Adrenal gland (tissue), 9 donors: ENCODE measurements at regions not wholly inside any gene's neighbourhood (a gene's known extent, or its start where the extent isn't known, plus 50 kb on each side); places are given as distances from the start of the nearest gene placed in this dataset.
A peak's percentile ranks its signal among the peaks of the same experiment; 100 is the strongest.

Experiments used
- DNase-seq, 7 donors: peaks; one replicate each; pipeline ENCODE4 v3.0.0-alpha.2; 2019 to 2020
- H3K27ac ChIP-seq, 5 donors: fragments of 200-600 bp; sonication (generic) in 4 of 5; 1 replicate in 3 of 5; 2 replicates in 2 of 5; pipeline versions ENCODE4 v1.5.1 to v1.8.0; 2016 to 2020; ENCODE audit warnings: mild to moderate bottlenecking in 1 of 5
- H3K27me3 ChIP-seq: fragments of 200-600 bp; 2 replicates; pipeline ENCODE4 v1.8.0; 2021
- H3K36me3 ChIP-seq, 2 donors: fragments of 200-600 bp; replicated peaks in 1 of 2; 1 replicate in 1 of 2; 2 replicates in 1 of 2; pipeline versions ENCODE4 v1.5.1 to v1.8.0; 2018 to 2022
- H3K4me1 ChIP-seq, 2 donors: fragments of 200-600 bp; replicated peaks in 1 of 2; 1 replicate in 1 of 2; 2 replicates in 1 of 2; pipeline versions ENCODE4 v1.5.1 to v1.8.0; 2018 to 2021
- H3K4me3 ChIP-seq, 4 donors: fragments of 200-600 bp; sonication (generic) in 3 of 4; one replicate each; pipeline ENCODE4 v1.5.1; 2016 to 2018
- H3K9me3 ChIP-seq, 3 donors: fragments of 200-600 bp; sonication (generic) in 1 of 3; replicated peaks in 1 of 3; 1 replicate in 2 of 3; 2 replicates in 1 of 3; pipeline versions ENCODE4 v1.5.1 to v1.8.0; 2016 to 2021
- CTCF ChIP-seq, 6 experiments: fragments of 450-650 bp in 4 of 6; fragments of 200-600 bp in 2 of 6; sonication (generic) in 1 of 6; IDR thresholded peaks; 1 replicate in 5 of 6; 2 replicates in 1 of 6; pipeline versions ENCODE4 v1.5.1 to v1.8.0; 2016 to 2021; ENCODE audit warnings: antibody characterized with exemption in 6 of 6, mild to moderate bottlenecking in 2 of 6, moderate library complexity in 1 of 6
- POLR2A ChIP-seq, 2 donors: fragments of 450-650 bp; IDR thresholded peaks; one replicate each; pipeline ENCODE4 v1.6.1; 2017; ENCODE audit warnings: antibody characterized with exemption in 2 of 2, mild to moderate bottlenecking in 2 of 2, moderate library complexity in 1 of 2
- WGBS, 4 donors: extraction: QIAGEN DNeasy Blood & Tissue Kit in 2 of 4; methylation state at CpG; one replicate each; pipeline versions ENCODE4 v1.1.5 to v1.1.7; 2013 to 2017; 5-methylcytosine and 5-hydroxymethylcytosine counted together
- intact Hi-C, 2 donors: fragments of 100-400 bp; cut with DNase I; formaldehyde crosslinking; loops; one replicate each; pipeline versions ENCODE4 v1.14.1 to v1.15.0; 2022 to 2023
- donor health status: healthy with polysubstance abuse.
- donor health status: Bipolar disorder and iron deficiency.
- donor health status: DM: yes; HTN: yes; CAD: no.
- donor health status: DM: no; HTN: no; CAD: no.
- donor health status: DM: no; HTN: no; CAD: no.

DNA sequence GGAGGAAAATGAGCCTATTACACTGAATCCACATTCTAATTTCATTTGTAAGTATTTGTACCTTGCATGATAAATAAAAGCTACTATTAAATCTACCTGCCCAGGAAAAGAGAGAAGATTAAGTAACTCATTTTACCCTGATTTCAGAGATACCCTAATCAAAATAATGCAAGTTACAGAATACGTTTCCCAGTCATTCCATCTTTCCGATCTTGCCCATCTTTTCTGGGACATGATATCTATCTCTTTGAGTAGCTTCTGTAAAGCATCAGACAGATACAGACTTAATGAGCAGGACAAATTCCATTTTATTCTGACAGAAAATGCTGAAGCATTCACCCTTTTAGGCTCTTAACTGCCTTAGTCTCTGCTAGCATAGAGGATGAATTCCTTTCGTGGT lies 56.6 kb downstream of the SPRY2 start:
- Histone ChIP-seq H3K4me1 (no peaks in the 10 kb centered on the region), H3K27ac (no peak overlapping the region), H3K9me3 (no peaks in the 10 kb centered on the region), H3K4me3 (no peak overlapping the region), H3K36me3 (no peaks in the 10 kb centered on the region), H3K27me3 (no peaks in the 10 kb centered on the region)
- intact Hi-C loops, result no loop called here
- WGBS, 4 donors, result 74 to 94% (median 86%) methylated on average over 3 of the region's 3 CpGs
- no peak for TF ChIP-seq CTCF (IDR thresholded peaks at IDR 0.05)
- no peak for TF ChIP-seq POLR2A (IDR thresholded peaks at IDR 0.05)
- no peak for DNase-seq

- Histone ChIP-seq H3K4me1 (peaks cover 0 to 4% of the 10 kb centered on the region in 2 donors), H3K9me3 (no peaks in the 10 kb centered on the region), H3K4me3 (no peak overlapping the region), H3K27me3 (no peaks in the 10 kb centered on the region), H3K36me3 (no peaks in the 10 kb centered on the region), H3K27ac (no peak overlapping the region)
- TF ChIP-seq CTCF (IDR thresholded peaks at IDR 0.05) (no peak), POLR2A (IDR thresholded peaks at IDR 0.05) (no peak)
- intact Hi-C loops, result no loop called here
- WGBS, 4 donors, result 94 to 95% (median 94%) methylated on average over 15 to 25 of the region's 25 CpGs
- DNase-seq, result no peak
Observed at GRCh38 chr13:80278706-80279105, 62.2 kb downstream of the SPRY2 start.

GRCh38 chr13:80276371-80277289 lies 64.3 kb downstream of the SPRY2 start:
- intact Hi-C loops, result no loop called here
- DNase-seq, result peak in 4 of 7 donors; percentile 20 to 60 (median 38)
- no peaks in the 10 kb centered on the region for H3K27me3 ChIP-seq
- no peaks in the 10 kb centered on the region for H3K36me3 ChIP-seq
- H3K4me1 ChIP-seq, result peaks cover 0 to 4% of the 10 kb centered on the region in 2 donors
- TF ChIP-seq CTCF (IDR thresholded peaks at IDR 0.05) (peak in 1 of 6 experiments; percentile 6), POLR2A (IDR thresholded peaks at IDR 0.05) (no peak)
- H3K27ac ChIP-seq, result peak overlapping the region in 2 of 5 donors; percentile 26 to 62
- no peak overlapping the region for H3K4me3 ChIP-seq
- no peaks in the 10 kb centered on the region for H3K9me3 ChIP-seq
- 73 to 82% (median 78%) methylated on average over 12 of the region's 12 CpGs for WGBS, 4 donors

DNA sequence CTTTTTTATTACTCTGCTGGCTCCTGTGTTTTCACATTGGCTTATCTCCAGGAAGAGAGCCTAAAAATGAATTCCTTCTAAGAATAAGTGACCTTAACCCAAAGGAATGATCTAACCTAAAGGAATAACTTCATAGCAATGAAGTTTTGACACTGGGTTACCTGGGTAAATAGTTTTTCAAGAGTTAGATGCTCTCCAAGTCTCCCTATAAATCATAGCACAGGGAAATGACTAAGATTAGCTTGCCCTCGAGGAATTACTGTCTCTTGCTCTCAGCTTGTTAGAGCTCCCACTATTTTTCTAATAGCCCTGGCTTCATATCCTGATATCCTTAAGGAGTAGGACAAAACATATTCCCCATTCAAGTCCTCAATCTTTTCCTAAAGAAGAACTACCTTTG lies 66.3 kb downstream of the SPRY2 start:
- no peak for DNase-seq
- intact Hi-C loops, result no loop called here
- 21 to 33% (median 23%) methylated on average over 1 of the region's 1 CpG for WGBS, 4 donors
- Histone ChIP-seq H3K9me3 (peaks cover 0 to 5% (median 0%) of the 10 kb centered on the region in 3 donors), H3K4me3 (no peak overlapping the region), H3K27ac (no peak overlapping the region), H3K27me3 (no peaks in the 10 kb centered on the region), H3K36me3 (no peaks in the 10 kb centered on the region), H3K4me1 (peaks cover 0 to 4% of the 10 kb centered on the region in 2 donors)
- TF ChIP-seq CTCF (IDR thresholded peaks at IDR 0.05) (no peak), POLR2A (IDR thresholded peaks at IDR 0.05) (no peak)
